ENCODE measurements at regions not wholly inside any gene's neighbourhood (a gene's known extent, or its start where the extent isn't known, plus 50 kb on each side); places are given as distances from the start of the nearest gene placed in this dataset.

GRCh38 chr6:134844120-134844519 lies 105.8 kb downstream of the ALDH8A1 start:
- TF ChIP-seq HDAC2 (IDR thresholded peaks at IDR 0.05) (no peak), CTCF (IDR thresholded peaks at IDR 0.05) (no peak), RAD21 (conservative IDR thresholded peaks at IDR 0.05 in 1 of 2, IDR thresholded peaks at IDR 0.05 in 1 of 2) (no peak), POLR2A (IDR thresholded peaks at IDR 0.05; ENCODE audit: low read length) (no peak), CHD2 (IDR thresholded peaks at IDR 0.05; ENCODE audit: low read length, partially characterized antibody) (no peak), CHD4 (IDR thresholded peaks at IDR 0.05; ENCODE audit: borderline replicate concordance) (no peak)
